Nephron (organoid): ENCODE measurements at regions not wholly inside any gene's neighbourhood (a gene's known extent, or its start where the extent isn't known, plus 50 kb on each side); places are given as distances from the start of the nearest gene placed in this dataset.
A peak's percentile ranks its signal among the peaks of the same experiment; 100 is the strongest.

Experiments used
- H3K27ac Mint-ChIP-seq, 3 experiments: 2 replicates each; pipeline ENCODE4 v1.8.0; 2020; ENCODE audit warnings: mixed read lengths in 3 of 3, mild to moderate bottlenecking in 2 of 3, moderate library complexity in 1 of 3
- H3K27me3 Mint-ChIP-seq: 2 replicates; pipeline ENCODE4 v1.8.0; 2021; ENCODE audit warnings: low read depth, mild to moderate bottlenecking, moderate library complexity, mixed read lengths
- H3K36me3 Mint-ChIP-seq: 2 replicates; pipeline ENCODE4 v1.8.0; 2020; ENCODE audit warnings: low read depth, mixed read lengths
- H3K4me1 Mint-ChIP-seq: 2 replicates; pipeline ENCODE4 v1.8.0; 2020; ENCODE audit warnings: mixed read lengths
- H3K4me3 Mint-ChIP-seq, 3 experiments: 2 replicates each; pipeline ENCODE4 v1.8.0; 2020; ENCODE audit warnings: mild to moderate bottlenecking in 3 of 3, mixed read lengths in 3 of 3, moderate library complexity in 2 of 3
- H3K9me3 Mint-ChIP-seq: 2 replicates; pipeline ENCODE4 v1.8.0; 2020; ENCODE audit warnings: mixed read lengths
- TF ChIP-seq, protein P1 (sequence below), 3 experiments: fragments of 200-600 bp; sonication (generic); IDR thresholded peaks; one replicate each; pipeline ENCODE4 v1.5.0; 2021; ENCODE audit warnings: antibody characterized with exemption in 3 of 3; ENCODE audit not compliant: unreplicated experiment in 3 of 3

DNA sequence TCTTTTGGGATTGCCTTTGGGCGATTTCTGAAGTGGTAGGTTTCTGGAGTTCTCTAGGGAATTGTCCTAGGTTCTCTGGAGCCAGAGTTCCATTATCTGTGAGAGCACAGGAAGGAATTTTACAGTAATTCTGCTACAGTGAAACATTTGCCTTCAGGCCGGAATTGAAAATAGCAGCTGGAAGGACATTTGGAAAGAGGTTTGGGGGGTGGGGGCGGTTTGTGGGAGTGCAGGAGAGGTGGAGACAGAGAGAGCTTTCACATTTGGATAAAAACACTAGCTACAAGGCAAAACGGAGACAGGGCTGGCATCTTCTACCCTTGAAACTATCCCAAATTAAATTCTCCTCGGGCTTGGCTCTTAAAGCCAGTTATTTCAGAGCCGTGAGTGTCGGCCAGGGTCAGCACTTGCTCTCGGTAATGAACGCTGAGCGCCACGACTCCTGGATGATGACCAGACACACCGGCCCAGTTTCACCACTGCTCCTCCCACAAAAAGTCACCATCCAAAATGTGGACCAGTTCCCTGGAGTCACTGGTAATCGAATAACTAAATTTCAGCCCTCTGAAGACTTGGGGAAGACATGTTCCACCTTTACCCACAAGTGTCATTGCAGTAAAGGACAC lies 67.7 kb upstream of the TANC2 start:
- peak overlapping the region in 1 of 3 experiments; percentile 12 for H3K4me3 Mint-ChIP-seq
- peaks cover 41% of the 10 kb centered on the region for H3K4me1 Mint-ChIP-seq
- H3K27ac Mint-ChIP-seq, result peak overlapping the region; percentile 37 to 67 (median 64)
- H3K36me3 Mint-ChIP-seq, result no peaks in the 10 kb centered on the region
- no peaks in the 10 kb centered on the region for H3K9me3 Mint-ChIP-seq
- peaks cover 8% of the 10 kb centered on the region for H3K27me3 Mint-ChIP-seq
- TF ChIP-seq, protein P1, sequence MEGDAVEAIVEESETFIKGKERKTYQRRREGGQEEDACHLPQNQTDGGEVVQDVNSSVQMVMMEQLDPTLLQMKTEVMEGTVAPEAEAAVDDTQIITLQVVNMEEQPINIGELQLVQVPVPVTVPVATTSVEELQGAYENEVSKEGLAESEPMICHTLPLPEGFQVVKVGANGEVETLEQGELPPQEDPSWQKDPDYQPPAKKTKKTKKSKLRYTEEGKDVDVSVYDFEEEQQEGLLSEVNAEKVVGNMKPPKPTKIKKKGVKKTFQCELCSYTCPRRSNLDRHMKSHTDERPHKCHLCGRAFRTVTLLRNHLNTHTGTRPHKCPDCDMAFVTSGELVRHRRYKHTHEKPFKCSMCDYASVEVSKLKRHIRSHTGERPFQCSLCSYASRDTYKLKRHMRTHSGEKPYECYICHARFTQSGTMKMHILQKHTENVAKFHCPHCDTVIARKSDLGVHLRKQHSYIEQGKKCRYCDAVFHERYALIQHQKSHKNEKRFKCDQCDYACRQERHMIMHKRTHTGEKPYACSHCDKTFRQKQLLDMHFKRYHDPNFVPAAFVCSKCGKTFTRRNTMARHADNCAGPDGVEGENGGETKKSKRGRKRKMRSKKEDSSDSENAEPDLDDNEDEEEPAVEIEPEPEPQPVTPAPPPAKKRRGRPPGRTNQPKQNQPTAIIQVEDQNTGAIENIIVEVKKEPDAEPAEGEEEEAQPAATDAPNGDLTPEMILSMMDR (IDR thresholded peaks at IDR 0.05; ENCODE audit: unreplicated experiment in 3 of 3), result no peak

DNA sequence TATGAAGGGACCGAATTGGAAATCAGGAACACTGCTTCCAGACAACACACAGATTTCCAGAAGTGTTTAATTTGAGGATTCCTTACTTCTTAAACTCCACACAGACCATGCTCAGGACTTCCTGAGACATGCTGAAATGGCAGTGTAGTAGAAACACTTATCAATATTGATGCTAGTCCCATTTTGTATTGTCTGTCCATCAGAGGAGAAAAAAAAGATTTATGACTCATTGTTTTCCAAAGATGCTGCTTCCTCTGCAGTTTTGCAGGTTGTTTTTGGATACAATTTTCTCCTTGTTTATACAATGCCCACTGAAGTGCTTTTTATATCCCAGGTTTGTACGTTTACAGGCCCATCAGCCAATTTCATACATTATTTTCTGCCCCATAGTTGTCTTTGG lies 68.3 kb upstream of the TANC2 start:
- peaks cover 5% of the 10 kb centered on the region for H3K27me3 Mint-ChIP-seq
- TF ChIP-seq, protein P1 (IDR thresholded peaks at IDR 0.05; ENCODE audit: unreplicated experiment in 3 of 3), result no peak
- H3K9me3 Mint-ChIP-seq, result no peaks in the 10 kb centered on the region
- no peaks in the 10 kb centered on the region for H3K36me3 Mint-ChIP-seq
- H3K4me1 Mint-ChIP-seq, result peaks cover 44% of the 10 kb centered on the region
- H3K27ac Mint-ChIP-seq, result peak overlapping the region; percentile 37 to 67 (median 64)
- H3K4me3 Mint-ChIP-seq, result no peak overlapping the region

DNA sequence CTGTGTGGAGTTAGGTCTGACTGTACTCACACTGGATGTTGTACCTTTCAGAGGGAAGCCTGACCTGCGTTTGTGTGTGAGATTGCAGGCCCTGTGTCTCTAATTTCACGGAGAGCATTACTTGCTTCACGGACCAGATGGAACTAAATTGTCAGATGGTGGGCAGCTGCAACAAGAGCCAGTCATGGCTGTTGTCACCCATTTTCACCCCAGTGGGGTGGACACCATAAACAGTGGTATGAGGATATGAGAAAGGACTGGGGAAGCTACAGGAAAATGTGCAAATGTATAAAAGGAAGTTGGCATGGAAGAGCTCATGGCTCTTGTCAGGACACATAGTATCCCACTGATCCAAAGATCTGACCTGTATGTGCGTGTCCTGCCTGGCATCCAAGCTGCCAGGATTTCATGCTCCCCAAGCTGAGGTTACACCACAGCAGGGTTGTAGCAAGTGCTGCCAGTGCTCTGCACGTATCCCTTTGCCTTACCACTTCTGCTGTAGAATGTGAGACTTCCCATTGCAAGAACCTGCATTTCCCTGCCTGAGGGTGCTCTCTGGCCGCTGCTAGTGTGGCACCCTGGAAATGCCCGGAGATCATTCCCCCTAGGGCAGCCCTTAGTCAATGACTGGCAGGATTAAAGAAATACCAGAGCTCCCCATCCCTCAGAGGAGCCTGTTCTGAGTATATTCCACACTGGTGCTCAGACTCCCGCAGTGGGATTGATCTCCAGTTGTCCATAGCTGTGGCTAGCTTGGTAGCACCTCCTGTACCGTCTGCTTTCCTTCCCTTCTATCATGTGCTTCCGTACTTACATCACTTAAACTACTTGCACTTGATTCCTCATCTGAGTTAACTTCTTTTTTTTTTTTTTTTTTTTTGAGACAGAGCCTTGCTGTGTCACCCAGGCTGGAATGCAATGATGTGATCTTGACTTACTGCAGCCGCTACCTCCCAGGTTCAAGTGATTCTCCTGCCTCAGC lies 70.4 kb upstream of the TANC2 start:
- Mint-ChIP-seq H3K36me3 (no peaks in the 10 kb centered on the region), H3K27me3 (no peaks in the 10 kb centered on the region), H3K27ac (peak overlapping the region; percentile 3 to 29 (median 18)), H3K4me1 (peaks cover 55% of the 10 kb centered on the region), H3K9me3 (no peaks in the 10 kb centered on the region), H3K4me3 (no peak overlapping the region)
- TF ChIP-seq, protein P1 (IDR thresholded peaks at IDR 0.05; ENCODE audit: unreplicated experiment in 3 of 3), result no peak

DNA sequence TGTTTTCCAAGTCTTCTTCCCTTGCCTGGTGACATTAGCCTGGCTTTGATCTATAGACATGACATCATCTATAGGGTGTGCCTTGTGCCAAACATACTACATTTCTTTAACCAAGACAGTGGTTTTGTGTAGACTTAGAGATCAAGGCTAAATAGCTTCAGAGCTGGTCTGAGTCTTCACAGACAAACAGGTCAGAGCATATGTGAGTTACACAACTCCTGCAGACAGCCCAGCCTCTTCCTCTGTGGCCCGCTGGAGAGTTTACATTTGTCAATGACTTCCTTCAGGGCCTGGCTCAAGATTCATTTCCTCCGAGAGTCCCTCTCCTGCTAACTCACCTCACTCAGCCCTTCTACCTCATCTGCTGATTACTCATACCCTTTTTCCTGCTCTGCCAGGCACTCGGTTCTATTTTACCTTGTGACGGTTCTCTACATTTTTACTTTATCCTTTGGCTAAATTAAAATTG lies 73.1 kb upstream of the TANC2 start:
- peaks cover 3% of the 10 kb centered on the region for H3K36me3 Mint-ChIP-seq
- peaks cover 40% of the 10 kb centered on the region for H3K4me1 Mint-ChIP-seq
- TF ChIP-seq, protein P1 (IDR thresholded peaks at IDR 0.05; ENCODE audit: unreplicated experiment in 3 of 3), result no peak
- H3K4me3 Mint-ChIP-seq, result peak overlapping the region in 1 of 3 experiments; percentile 13
- H3K9me3 Mint-ChIP-seq, result peaks cover 7% of the 10 kb centered on the region
- H3K27ac Mint-ChIP-seq, result peak overlapping the region; percentile 90 to 97 (median 91)
- H3K27me3 Mint-ChIP-seq, result no peaks in the 10 kb centered on the region

DNA sequence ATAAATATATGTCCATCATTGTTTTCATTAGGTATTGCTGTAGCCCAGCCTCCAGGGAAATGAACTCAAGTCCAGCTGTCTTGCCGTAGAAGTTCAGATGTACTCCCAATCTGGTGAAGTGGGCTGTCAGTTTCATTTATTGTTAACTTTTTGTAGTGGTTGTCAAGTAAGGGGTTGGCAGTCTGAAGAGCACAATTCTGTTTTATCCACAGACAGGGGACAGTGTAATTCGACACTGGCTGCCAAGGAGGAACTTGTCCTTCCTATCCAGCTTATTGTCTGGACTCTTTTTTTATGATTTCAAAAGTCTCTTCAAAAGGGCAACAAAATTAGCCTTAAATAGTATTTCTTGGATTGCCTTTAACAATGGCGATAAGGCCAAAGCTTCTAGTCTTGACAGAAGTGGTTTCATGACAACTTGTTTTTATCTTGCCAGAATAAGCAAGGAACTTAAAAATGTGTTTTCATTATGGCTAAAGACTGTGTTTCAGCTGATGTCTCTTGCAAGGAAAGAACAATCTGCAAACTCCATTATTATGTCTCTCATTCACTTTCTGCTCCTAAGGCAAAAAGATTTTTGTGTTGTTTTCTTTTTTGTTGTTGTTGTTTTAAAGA lies 73.9 kb upstream of the TANC2 start:
- TF ChIP-seq, protein P1 (IDR thresholded peaks at IDR 0.05; ENCODE audit: unreplicated experiment in 3 of 3), result no peak
- H3K27ac Mint-ChIP-seq, result peak overlapping the region; percentile 90 to 97 (median 91)
- H3K27me3 Mint-ChIP-seq, result no peaks in the 10 kb centered on the region
- H3K36me3 Mint-ChIP-seq, result peaks cover 3% of the 10 kb centered on the region
- H3K4me1 Mint-ChIP-seq, result peaks cover 35% of the 10 kb centered on the region
- H3K9me3 Mint-ChIP-seq, result peaks cover 7% of the 10 kb centered on the region
- H3K4me3 Mint-ChIP-seq, result peak overlapping the region in 1 of 3 experiments; percentile 13
